GM12878 (cell line): ENCODE measurements at regions not wholly inside any gene's neighbourhood (a gene's known extent, or its start where the extent isn't known, plus 50 kb on each side); places are given as distances from the start of the nearest gene placed in this dataset.
"Not testable (repeated sequence)": the region's sequence is repeated elsewhere in the genome, so short reads cannot be mapped to it uniquely, and the experiment has no call there.

Source experiments
- ATAC-seq: fragments of 200-7000 bp; cut with Tn5 transposase; 3 replicates; pipeline ENCODE4 v1.9.1; 2020; ENCODE audit warnings: mild to moderate bottlenecking, moderate library complexity
- BruUV-seq: library from RNA; stranded (reverse); fragments of 400-500 nt; replicated peaks from 2 replicates; lab custom pipeline; 2021; lab: Mats Ljungman, UMichigan
- CTCF ChIA-PET: fragments of 300-600 bp; sonication (Branson Sonifier 250); formaldehyde crosslinking; extraction: SDS; loops from one replicate; lab custom pipeline; 2021; ENCODE audit warnings: inconsistent platforms; lab: Yijun Ruan, JAX
- POLR2A ChIA-PET: fragments of 350-600 bp; formaldehyde crosslinking; extraction: SDS; loops from one replicate; lab custom pipeline; 2021; ENCODE audit warnings: inconsistent platforms; lab: Charles Lee
- RAD21 ChIA-PET: fragments of 300-600 bp; sonication (Branson Sonifier 250); formaldehyde crosslinking; loops from one replicate; lab custom pipeline; 2023; ENCODE audit warnings: antibody characterized with exemption; ENCODE audit not compliant: unreplicated experiment; lab: Charles Lee
- SMC1A ChIA-PET: fragments of 300-600 bp; sonication (Branson Sonifier 250); formaldehyde crosslinking; loops from one replicate; lab custom pipeline; 2023; ENCODE audit not compliant: unreplicated experiment, uncharacterized antibody; lab: Charles Lee
- DNase-seq: peaks from one replicate; pipeline ENCODE4 v3.0.0-alpha.2; 2011; ENCODE audit warnings: low read depth, low spot score
- FAIRE-seq: peaks from 3 replicates; lab custom pipeline; 2011; peaks lifted over from hg19 to GRCh38; lab: Jason Lieb, UNC
- H2AFZ ChIP-seq: 2 replicates; pipeline ENCODE4 v1.6.0; 2011; ENCODE audit warnings: low read depth, low read length, control low read depth; ENCODE audit not compliant: control insufficient read depth
- H3K27ac ChIP-seq: 2 replicates; pipeline ENCODE4 v1.5.1; 2011; ENCODE audit warnings: control low read depth; ENCODE audit not compliant: control insufficient read depth, insufficient read depth
- H3K27me3 ChIP-seq, 2 experiments: replicated peaks in 1 of 2; 2 replicates each; pipeline versions ENCODE4 v1.6.0 to v1.6.1; 2011; ENCODE audit warnings: low read length in 1 of 2; ENCODE audit not compliant: control insufficient read depth in 2 of 2, insufficient read depth in 2 of 2
- H3K36me3 ChIP-seq, 2 experiments: 2 replicates each; pipeline ENCODE4 v1.5.1; 2011; ENCODE audit warnings: low read length in 1 of 2; ENCODE audit not compliant: control insufficient read depth in 2 of 2, insufficient read depth in 2 of 2
- H3K4me1 ChIP-seq: 2 replicates; pipeline ENCODE4 v1.6.1; 2011; ENCODE audit warnings: mild to moderate bottlenecking, low read length, moderate library complexity, mixed read lengths; ENCODE audit not compliant: control insufficient read depth, insufficient read depth
- H3K4me2 ChIP-seq: 2 replicates; pipeline ENCODE4 v1.6.0; 2011; ENCODE audit warnings: control low read depth; ENCODE audit not compliant: control insufficient read depth, insufficient read depth
- H3K4me3 ChIP-seq: fragments of 200-600 bp; sonication (generic); 2 replicates; pipeline ENCODE4 v1.5.1; 2016
- H3K79me2 ChIP-seq: 2 replicates; pipeline ENCODE4 v1.6.0; 2011; ENCODE audit warnings: low read length; ENCODE audit not compliant: control insufficient read depth, insufficient read depth
- H3K9ac ChIP-seq: 2 replicates; pipeline ENCODE4 v1.8.0; 2011; ENCODE audit warnings: low read length, control low read depth, mixed read lengths; ENCODE audit not compliant: control insufficient read depth, insufficient read depth
- H3K9me3 ChIP-seq: replicated peaks from 3 replicates; pipeline ENCODE4 v1.5.1; 2011; ENCODE audit warnings: mild to moderate bottlenecking, low read length; ENCODE audit not compliant: control insufficient read depth, insufficient read depth
- H4K20me1 ChIP-seq: 2 replicates; pipeline ENCODE4 v1.6.0; 2011; ENCODE audit not compliant: control insufficient read depth, insufficient read depth
- MEF2B ChIP-seq: fragments of 450-650 bp; IDR thresholded peaks from 2 replicates; pipeline ENCODE4 v1.6.1; 2018; ENCODE audit warnings: mild to moderate bottlenecking, moderate library complexity; ENCODE audit not compliant: partially characterized antibody, poor library complexity, severe bottlenecking
- POLR2AphosphoS2 ChIP-seq: IDR thresholded peaks from 2 replicates; pipeline ENCODE4 v1.6.1; 2011; ENCODE audit warnings: low read depth, mild to moderate bottlenecking, low read length, improper control_type of control experiment, moderate library complexity
- SUZ12 ChIP-seq: fragments of 200-600 bp; sonication (generic); IDR thresholded peaks from one replicate; pipeline ENCODE4 v1.6.1; 2018; ENCODE audit warnings: antibody characterized with exemption, mild to moderate bottlenecking; ENCODE audit not compliant: unreplicated experiment
- WRNIP1 ChIP-seq: IDR thresholded peaks from 2 replicates; pipeline ENCODE4 v1.6.1; 2011; ENCODE audit warnings: low read depth, low read length, improper control_type of control experiment, borderline replicate concordance
- WGBS: methylation state at CpG from one replicate; pipeline ENCODE4 v1.1.6; 2016; ENCODE audit warnings: low lambda C conversion rate; ENCODE audit not compliant: insufficient replicate concordance, insufficient coverage; ENCODE audit errors: missing lambda C conversion rate; 5-methylcytosine and 5-hydroxymethylcytosine counted together
- in situ Hi-C: fragments of 300-500 bp; cut with MboI; formaldehyde crosslinking; loops from 9 replicates; pipeline ENCODE4 v1.14.3; 2018; ENCODE audit warnings: mixed read lengths
- intact Hi-C: fragments of 100-400 bp; cut with micrococcal nuclease; formaldehyde crosslinking; loops from one replicate; pipeline ENCODE4 v1.14.2; 2022; ENCODE audit not compliant: unreplicated experiment

- no peak for TF ChIP-seq MEF2B
Measured at GRCh38 chr13:88031980-88032559, 360.9 kb downstream of the SLITRK5 start (continued).

DNA sequence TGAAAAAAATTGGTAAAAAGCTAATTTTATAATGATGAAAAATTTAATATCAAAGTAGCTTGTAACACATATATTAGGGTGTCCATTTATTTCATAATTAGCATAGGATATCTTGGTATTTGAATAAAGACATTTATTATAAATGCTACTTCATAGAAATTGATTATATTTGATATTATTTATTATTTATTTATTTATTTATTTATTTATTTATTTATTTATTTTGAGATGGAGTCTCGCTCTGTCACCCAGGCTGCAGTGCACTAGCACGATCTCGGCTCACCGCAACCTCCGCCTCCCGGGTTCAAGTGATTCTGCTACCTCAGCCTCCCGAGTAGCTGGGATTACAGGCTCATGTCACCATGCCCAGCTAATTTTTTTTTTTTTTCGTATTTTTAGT lies 365.0 kb downstream of the SLITRK5 start:
- CTCF ChIA-PET, H3K27me3 ChIP-seq, FAIRE-seq, H2AFZ ChIP-seq, H3K79me2 ChIP-seq, H3K4me2 ChIP-seq, intact Hi-C loops, H3K36me3 ChIP-seq, H3K4me3 ChIP-seq, H3K9ac ChIP-seq, BruUV-seq, H3K27ac ChIP-seq, RAD21 ChIA-PET, H3K9me3 ChIP-seq, H4K20me1 ChIP-seq, DNase-seq, in situ Hi-C loops, POLR2A ChIA-PET, ATAC-seq, H3K4me1 ChIP-seq, SMC1A ChIA-PET: not testable (repeated sequence)
- 55% methylated on average over 8 of the region's 8 CpGs for WGBS

DNA sequence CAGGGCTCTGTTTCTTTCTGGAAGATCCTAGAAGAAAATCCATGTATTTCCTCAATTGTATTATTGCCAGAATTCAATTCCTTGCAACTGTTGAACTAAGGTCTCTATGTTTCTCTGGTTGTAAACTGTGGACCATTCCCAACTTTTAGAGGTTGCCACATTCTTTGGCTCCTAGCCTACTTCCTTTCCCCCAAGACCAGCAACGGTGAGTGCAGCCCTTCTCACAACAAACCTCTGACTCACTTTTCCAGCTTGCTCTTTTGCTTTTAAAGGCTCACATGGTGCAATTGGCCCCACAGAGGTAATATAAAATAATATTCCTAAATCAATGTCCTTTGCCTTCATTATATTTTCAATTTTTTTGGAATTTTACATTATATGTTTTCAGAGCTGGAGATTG lies 371.3 kb downstream of the SLITRK5 start:
- Histone ChIP-seq H3K4me3 (no peak overlapping the region), H3K4me2 (no peak overlapping the region), H3K9me3 (no peaks in the 10 kb centered on the region), H3K27ac (no peak overlapping the region), H3K36me3 (no peaks in the 10 kb centered on the region), H2AFZ (no peak overlapping the region), H3K9ac (no peak overlapping the region), H3K4me1 (no peaks in the 10 kb centered on the region), H3K27me3 (no peaks in the 10 kb centered on the region), H3K79me2 (no peaks in the 10 kb centered on the region), H4K20me1 (no peaks in the 10 kb centered on the region)
- ChIA-PET POLR2A (no interaction called here), RAD21 (no interaction called here), SMC1A (no interaction called here), CTCF (no interaction called here)
- WGBS, result 45% methylated on average over 1 of the region's 1 CpG
- intact Hi-C loops (no loop called here), in situ Hi-C loops (no loop called here)
- no TSS peak for BruUV-seq
- no peak for TF ChIP-seq POLR2AphosphoS2
- TF ChIP-seq SUZ12, result no peak
- TF ChIP-seq WRNIP1, result no peak
- DNase-seq (no peak), FAIRE-seq (no peak), ATAC-seq (no peak)
